ENCODE measurements at regions not wholly inside any gene's neighbourhood (a gene's known extent, or its start where the extent isn't known, plus 50 kb on each side); places are given as distances from the start of the nearest gene placed in this dataset.

DNA sequence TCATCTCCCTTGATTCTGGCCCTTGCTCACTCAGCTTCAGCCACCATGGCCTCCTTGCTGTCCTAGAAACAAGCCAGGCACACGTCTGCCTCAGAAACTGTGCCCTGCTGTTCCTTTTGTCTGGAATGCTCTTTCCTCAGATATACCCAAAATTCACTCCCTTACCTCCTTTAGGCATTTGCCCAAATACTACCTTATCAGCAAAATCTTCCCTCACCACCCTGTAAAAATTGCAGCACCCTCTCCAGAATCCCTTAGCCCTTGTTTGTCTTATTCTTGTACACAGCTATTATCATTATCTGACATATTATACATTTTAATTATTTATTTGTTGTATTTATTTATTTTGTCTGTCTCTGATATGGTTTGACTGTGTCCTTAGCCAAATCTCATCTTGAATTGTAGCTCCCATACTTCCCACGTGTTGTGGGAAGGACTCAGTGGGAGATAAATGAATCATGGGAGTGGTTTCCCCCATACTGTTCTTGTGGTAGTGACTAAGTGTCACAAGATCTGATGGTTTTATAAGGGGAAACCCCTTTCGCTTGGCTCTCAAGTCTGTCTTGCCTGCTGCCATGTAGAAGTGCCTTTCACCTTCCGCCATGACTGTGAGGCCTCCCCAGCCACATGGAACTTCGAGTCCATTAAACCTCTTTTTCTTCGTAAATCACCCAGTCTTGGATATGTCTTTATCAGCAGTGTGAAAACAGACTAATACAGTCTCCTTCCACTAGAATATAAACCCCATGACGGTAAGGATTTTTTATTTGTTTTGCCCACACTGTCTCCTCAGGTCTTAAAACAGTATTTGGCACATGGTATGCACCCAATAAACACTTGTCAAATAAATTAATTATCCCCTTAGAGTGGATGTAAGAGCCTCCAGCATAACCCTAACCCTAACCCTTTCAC, 60.0 kb upstream of the STT3B start:
- H3K27me3 Mint-ChIP-seq = no peaks in the 10 kb centered on the region
- peaks cover 21% of the 10 kb centered on the region for H3K9me3 Mint-ChIP-seq
- DNase-seq (no peak), ATAC-seq (ENCODE audit: low read depth) (no peak)
- H3K4me3 Mint-ChIP-seq = no peak overlapping the region
- H3K36me3 Mint-ChIP-seq = peaks cover 13% of the 10 kb centered on the region
- H3K27ac Mint-ChIP-seq = no peak overlapping the region
- POLR2A ChIA-PET = no interaction called here
- peaks cover 8% of the 10 kb centered on the region for H3K4me1 Mint-ChIP-seq

DNA sequence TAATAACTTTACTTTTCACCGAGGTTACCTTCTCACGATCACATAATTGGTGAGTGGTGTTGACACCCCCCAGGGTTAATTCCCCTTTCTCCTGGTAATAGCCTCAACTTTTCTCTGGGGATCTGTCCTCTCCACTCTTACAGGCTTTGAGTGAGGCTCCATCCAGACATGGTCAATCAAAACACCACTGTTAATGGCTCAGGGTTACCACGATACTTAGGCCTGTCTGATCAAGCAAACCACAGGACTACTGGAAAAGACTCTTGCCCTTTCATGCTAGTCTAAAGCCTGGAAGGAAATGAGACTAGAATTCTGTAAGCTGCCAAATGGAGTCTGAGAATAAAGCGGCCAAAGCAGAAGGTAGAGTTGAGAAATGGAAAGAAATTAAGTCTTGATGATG, 56.5 kb upstream of the STT3B start:
- POLR2A ChIA-PET = no interaction called here
- peaks cover 19% of the 10 kb centered on the region for H3K9me3 Mint-ChIP-seq
- ATAC-seq (ENCODE audit: low read depth) (no peak), DNase-seq (no peak)
- H3K27me3 Mint-ChIP-seq = peaks cover 1% of the 10 kb centered on the region
- H3K4me1 Mint-ChIP-seq = peaks cover 8% of the 10 kb centered on the region
- H3K27ac Mint-ChIP-seq = no peak overlapping the region
- no peak overlapping the region for H3K4me3 Mint-ChIP-seq
- peaks cover 24% of the 10 kb centered on the region for H3K36me3 Mint-ChIP-seq

DNA sequence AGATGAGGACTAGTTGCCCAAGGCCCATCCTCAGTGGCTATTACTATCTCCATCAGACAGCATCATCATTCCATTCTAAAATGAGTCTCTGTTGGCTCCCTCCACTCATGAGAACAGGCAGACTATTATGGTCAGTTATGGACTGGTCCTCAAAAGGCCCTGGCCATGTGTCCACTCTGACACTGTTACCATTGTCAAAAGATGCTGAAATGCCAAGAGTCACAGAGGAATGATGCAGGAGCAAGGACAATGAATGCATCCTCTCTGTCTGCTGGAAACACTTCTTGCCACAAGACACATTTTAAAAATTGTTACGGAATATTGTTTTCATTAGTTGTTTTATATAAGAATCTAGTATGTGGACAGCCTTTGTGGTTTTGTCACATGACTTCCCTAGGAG, 53.3 kb upstream of the STT3B start:
- H3K4me1 Mint-ChIP-seq = no peaks in the 10 kb centered on the region
- ATAC-seq (ENCODE audit: low read depth) = no peak
- POLR2A ChIA-PET = no interaction called here
- H3K36me3 Mint-ChIP-seq = peaks cover 16% of the 10 kb centered on the region
- H3K4me3 Mint-ChIP-seq = no peak overlapping the region
- H3K27ac Mint-ChIP-seq = no peak overlapping the region
- peaks cover 1% of the 10 kb centered on the region for H3K27me3 Mint-ChIP-seq
- no peak for DNase-seq
- peaks cover 10% of the 10 kb centered on the region for H3K9me3 Mint-ChIP-seq

DNA sequence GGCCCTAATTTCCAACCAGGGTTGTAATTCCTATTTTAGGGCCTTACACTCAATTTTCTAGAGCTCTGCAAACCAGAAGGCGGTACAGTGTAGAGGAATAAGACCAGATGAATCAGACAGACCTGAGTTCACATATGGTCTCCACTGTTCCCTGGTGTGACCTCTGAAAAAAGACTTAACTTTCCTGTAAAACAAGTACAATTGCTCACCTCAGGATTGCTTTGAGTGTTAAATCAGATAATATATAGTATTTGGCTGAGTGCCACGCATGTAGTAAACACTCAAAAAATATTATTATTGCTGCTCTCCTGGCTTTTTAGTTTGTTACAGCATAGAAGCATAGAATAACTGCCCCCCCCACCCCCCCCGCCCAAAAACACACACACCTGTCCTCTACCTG, 51.0 kb upstream of the STT3B start:
- ATAC-seq (ENCODE audit: low read depth) (no peak), DNase-seq (no peak)
- Mint-ChIP-seq H3K27ac (no peak overlapping the region), H3K9me3 (peaks cover 10% of the 10 kb centered on the region), H3K27me3 (peaks cover 1% of the 10 kb centered on the region), H3K36me3 (peaks cover 16% of the 10 kb centered on the region), H3K4me1 (no peaks in the 10 kb centered on the region), H3K4me3 (no peak overlapping the region)
- POLR2A ChIA-PET = no interaction called here

DNA sequence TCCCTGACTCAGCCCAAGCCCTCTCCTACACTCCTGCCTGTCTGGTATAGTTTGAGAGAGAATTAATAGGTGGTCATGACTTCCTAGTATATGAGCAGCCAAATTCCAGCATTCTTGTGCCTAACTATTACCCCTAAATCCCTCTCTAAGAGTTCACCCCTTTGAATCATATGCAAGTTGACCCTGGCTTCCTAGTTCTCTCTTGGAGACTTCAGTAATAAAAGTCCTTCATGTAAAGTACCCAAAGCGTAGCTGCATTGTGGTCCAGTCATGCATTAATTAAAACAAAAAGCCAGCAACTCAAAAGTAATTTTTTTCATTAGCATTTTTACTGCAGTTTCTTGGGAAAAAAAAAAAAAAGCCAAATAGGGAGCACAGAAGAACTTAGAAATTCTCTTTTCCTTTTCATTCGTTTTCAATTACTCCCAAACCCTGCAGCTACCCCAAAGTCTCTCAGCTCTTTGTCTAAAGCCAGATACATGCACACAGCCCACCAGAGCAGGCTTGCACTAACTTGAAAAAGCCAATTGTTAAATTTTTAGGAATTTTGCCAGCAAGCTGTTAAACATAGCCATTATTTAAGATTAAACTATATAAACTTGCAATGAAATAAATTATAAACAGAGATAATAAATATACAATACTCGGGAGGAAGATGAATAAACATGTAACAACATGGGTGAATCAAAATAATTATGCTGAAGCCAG, 50.1 kb upstream of the STT3B start:
- Mint-ChIP-seq H3K27me3 (peaks cover 1% of the 10 kb centered on the region), H3K36me3 (peaks cover 15% of the 10 kb centered on the region), H3K4me1 (no peaks in the 10 kb centered on the region), H3K27ac (no peak overlapping the region), H3K4me3 (no peak overlapping the region), H3K9me3 (peaks cover 11% of the 10 kb centered on the region)
- ATAC-seq (ENCODE audit: low read depth) (no peak), DNase-seq (no peak)
- POLR2A ChIA-PET = no interaction called here

Small RNAs in the stretch of these regions (microRNA-seq; reads per million reads assigned to microRNA genes)
- 2.1 reads per million for gene MIR466
